ENCODE measurements at regions not wholly inside any gene's neighbourhood (a gene's known extent, or its start where the extent isn't known, plus 50 kb on each side); places are given as distances from the start of the nearest gene placed in this dataset.

DNA sequence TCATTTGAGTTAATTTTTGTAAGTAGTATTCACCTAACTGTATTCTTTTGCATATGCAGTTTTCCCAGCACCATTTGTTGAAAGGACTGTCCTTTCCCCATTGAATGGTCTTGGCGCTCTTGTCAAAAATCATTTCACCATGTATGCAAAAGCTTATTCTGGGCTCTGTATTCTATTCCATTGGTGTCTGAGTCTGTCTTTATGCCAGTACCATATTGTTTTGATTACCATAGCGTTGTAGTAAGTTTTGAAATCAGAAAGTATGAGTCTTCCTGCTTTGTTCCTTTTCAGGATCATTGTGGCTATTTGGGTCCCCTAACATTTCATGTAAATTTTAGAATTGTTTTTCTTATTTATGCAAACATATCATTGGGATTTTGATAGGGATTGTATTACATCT is 508.7 kb upstream of the RGS6 start:
- no peak for TF ChIP-seq YY1 (IDR thresholded peaks at IDR 0.05)
- TF ChIP-seq, protein P1, sequence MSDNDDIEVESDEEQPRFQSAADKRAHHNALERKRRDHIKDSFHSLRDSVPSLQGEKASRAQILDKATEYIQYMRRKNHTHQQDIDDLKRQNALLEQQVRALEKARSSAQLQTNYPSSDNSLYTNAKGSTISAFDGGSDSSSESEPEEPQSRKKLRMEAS (IDR thresholded peaks at IDR 0.05), result no peak
- no peak for TF ChIP-seq GABPA (IDR thresholded peaks at IDR 0.05 in 1 of 2, conservative IDR thresholded peaks at IDR 0.05 in 1 of 2)
- TF ChIP-seq, protein P2, sequence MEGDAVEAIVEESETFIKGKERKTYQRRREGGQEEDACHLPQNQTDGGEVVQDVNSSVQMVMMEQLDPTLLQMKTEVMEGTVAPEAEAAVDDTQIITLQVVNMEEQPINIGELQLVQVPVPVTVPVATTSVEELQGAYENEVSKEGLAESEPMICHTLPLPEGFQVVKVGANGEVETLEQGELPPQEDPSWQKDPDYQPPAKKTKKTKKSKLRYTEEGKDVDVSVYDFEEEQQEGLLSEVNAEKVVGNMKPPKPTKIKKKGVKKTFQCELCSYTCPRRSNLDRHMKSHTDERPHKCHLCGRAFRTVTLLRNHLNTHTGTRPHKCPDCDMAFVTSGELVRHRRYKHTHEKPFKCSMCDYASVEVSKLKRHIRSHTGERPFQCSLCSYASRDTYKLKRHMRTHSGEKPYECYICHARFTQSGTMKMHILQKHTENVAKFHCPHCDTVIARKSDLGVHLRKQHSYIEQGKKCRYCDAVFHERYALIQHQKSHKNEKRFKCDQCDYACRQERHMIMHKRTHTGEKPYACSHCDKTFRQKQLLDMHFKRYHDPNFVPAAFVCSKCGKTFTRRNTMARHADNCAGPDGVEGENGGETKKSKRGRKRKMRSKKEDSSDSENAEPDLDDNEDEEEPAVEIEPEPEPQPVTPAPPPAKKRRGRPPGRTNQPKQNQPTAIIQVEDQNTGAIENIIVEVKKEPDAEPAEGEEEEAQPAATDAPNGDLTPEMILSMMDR (IDR thresholded peaks at IDR 0.05; ENCODE audit: low read depth, low read length, missing input control), result no peak
- TF ChIP-seq JUND (IDR thresholded peaks at IDR 0.05), result no peak
- TF ChIP-seq RAD21 (IDR thresholded peaks at IDR 0.05), result no peak
